K562 (cell line): ENCODE measurements at regions not wholly inside any gene's neighbourhood (a gene's known extent, or its start where the extent isn't known, plus 50 kb on each side); places are given as distances from the start of the nearest gene placed in this dataset.

Source experiments
- ATAC-seq: fragments of 200-7000 bp; cut with Tn5 transposase; 3 replicates; pipeline ENCODE4 v1.9.1; 2020; ENCODE audit warnings: moderate library complexity
- BruUV-seq: library from RNA; stranded (reverse); fragments of 400-500 nt; replicated peaks from 2 replicates; lab custom pipeline; 2021; lab: Mats Ljungman, UMichigan
- CTCF ChIA-PET: fragments of 300-600 bp; formaldehyde crosslinking; extraction: SDS; loops from one replicate; lab custom pipeline; 2021; ENCODE audit warnings: low intra/inter-chr PET ratio; lab: Yijun Ruan, JAX
- POLR2A ChIA-PET: fragments of 300-600, 350-650 bp; sonication (Branson Sonifier 250); formaldehyde crosslinking; extraction: SDS; loops from one replicate; lab custom pipeline; 2021; ENCODE audit warnings: antibody characterized with exemption, inconsistent platforms; lab: Yijun Ruan, JAX
- DNase-seq, 4 experiments: peaks; one replicate each; pipeline versions ENCODE4 v3.0.0 to v3.0.0-alpha.2; 2011 to 2018; ENCODE audit warnings: low spot score in 3 of 4, mixed read lengths in 3 of 4; ENCODE audit errors: extremely low read depth in 1 of 4
- FAIRE-seq: peaks from 2 replicates; lab custom pipeline; 2011; peaks lifted over from hg19 to GRCh38; lab: Jason Lieb, UNC
- H2AFZ ChIP-seq: 2 replicates; pipeline ENCODE4 v1.6.0; 2011; ENCODE audit warnings: low read depth, low read length, control low read depth, inconsistent platforms
- H3K27ac ChIP-seq: fragments of 200-600 bp; 3 replicates; pipeline ENCODE4 v1.8.0; 2011; ENCODE audit warnings: low read depth, mild to moderate bottlenecking, control low read depth, inconsistent platforms, low read length, moderate library complexity, mixed read lengths; ENCODE audit errors: extremely low read depth
- H3K27me3 ChIP-seq, 2 experiments: fragments of 300-600 bp in 1 of 2; 2 replicates in 1 of 2; 3 replicates in 1 of 2; pipeline versions ENCODE4 v1.6.0 to v1.8.0; 2011; ENCODE audit warnings: inconsistent platforms in 2 of 2, low read length in 2 of 2, mild to moderate bottlenecking in 1 of 2, mixed read lengths in 1 of 2, moderate library complexity in 1 of 2; ENCODE audit not compliant: control insufficient read depth in 2 of 2, insufficient read depth in 2 of 2
- H3K36me3 ChIP-seq: fragments of 300-600 bp; 3 replicates; pipeline ENCODE4 v1.8.0; 2011; ENCODE audit warnings: mild to moderate bottlenecking, low read length, inconsistent platforms; ENCODE audit not compliant: control insufficient read depth, insufficient read depth
- H3K4me1 ChIP-seq, 2 experiments: fragments of 200-600 bp in 1 of 2; replicated peaks in 1 of 2; 2 replicates in 1 of 2; 3 replicates in 1 of 2; pipeline versions ENCODE4 v1.5.1 to v1.8.0; 2011; ENCODE audit warnings: inconsistent platforms in 2 of 2, low read length in 2 of 2, mild to moderate bottlenecking in 1 of 2, mixed read lengths in 1 of 2, moderate library complexity in 1 of 2; ENCODE audit not compliant: control insufficient read depth in 2 of 2, insufficient read depth in 2 of 2
- H3K4me2 ChIP-seq: 2 replicates; pipeline ENCODE4 v1.6.1; 2011; ENCODE audit warnings: low read length, control low read depth, inconsistent platforms, mixed read lengths; ENCODE audit not compliant: insufficient read depth
- H3K4me3 ChIP-seq: fragments of 200-600 bp; sonication (generic), shearing (Covaris generic); 2 replicates; pipeline ENCODE4 v1.5.1; 2016; ENCODE audit warnings: control low read depth, inconsistent platforms
- H3K79me2 ChIP-seq: fragments of 200-600 bp; 3 replicates; pipeline ENCODE4 v1.8.0; 2011; ENCODE audit warnings: low read length, inconsistent platforms; ENCODE audit not compliant: control insufficient read depth, insufficient read depth
- H3K9ac ChIP-seq, 2 experiments: 2 replicates each; pipeline versions ENCODE4 v1.6.0 to v1.6.1; 2011; ENCODE audit warnings: low read depth in 2 of 2, low read length in 2 of 2, control low read depth in 1 of 2, inconsistent platforms in 1 of 2, mild to moderate bottlenecking in 1 of 2, mixed read lengths in 1 of 2; ENCODE audit not compliant: insufficient read depth in 1 of 2
- H3K9me1 ChIP-seq: one replicate; pipeline ENCODE4 v1.6.0; 2011; ENCODE audit warnings: inconsistent platforms, mild to moderate bottlenecking, low read length, moderate library complexity; ENCODE audit not compliant: control insufficient read depth, insufficient read depth
- H3K9me3 ChIP-seq: replicated peaks from 2 replicates; pipeline ENCODE4 v1.5.1; 2011; ENCODE audit warnings: low read depth, low read length, inconsistent platforms; ENCODE audit not compliant: control insufficient read depth, insufficient read depth
- H4K20me1 ChIP-seq: replicated peaks from 2 replicates; pipeline ENCODE4 v1.6.1; 2011; ENCODE audit warnings: low read length, inconsistent platforms, mixed read lengths; ENCODE audit not compliant: control insufficient read depth, insufficient read depth
- ATF2 ChIP-seq: sonication (generic); formaldehyde crosslinking; IDR thresholded peaks from 2 replicates; pipeline ENCODE4 v1.8.1; 2022; ENCODE audit warnings: missing genetic modification reagents
- BMI1 ChIP-seq: fragments of 150-350 bp; IDR thresholded peaks from 2 replicates; pipeline ENCODE4 v1.6.1; 2014; ENCODE audit warnings: low read length
- MAZ ChIP-seq, 2 experiments: fragments of 450-650 bp in 1 of 2; sonication (generic) in 1 of 2; formaldehyde crosslinking; IDR thresholded peaks in 1 of 2; conservative IDR thresholded peaks in 1 of 2; 2 replicates each; pipeline versions ENCODE4 v1.4.0 to v1.5.0; 2020; ENCODE audit warnings: mild to moderate bottlenecking in 1 of 2, missing genetic modification reagents in 1 of 2
- RBM34 ChIP-seq: fragments of 200-400 bp; formaldehyde crosslinking; IDR thresholded peaks from 2 replicates; pipeline ENCODE4 v1.6.1; 2018; ENCODE audit warnings: low read length, borderline replicate concordance; ENCODE audit not compliant: insufficient read depth
- REST ChIP-seq, 2 experiments: fragments of 450-650 bp; formaldehyde crosslinking in 1 of 2; IDR thresholded peaks; 2 replicates each; pipeline versions ENCODE4 v1.4.0 to v1.6.1; 2014 to 2020; ENCODE audit warnings: mild to moderate bottlenecking in 2 of 2, borderline replicate concordance in 1 of 2, low read depth in 1 of 2
- SUPT5H ChIP-seq: fragments of 450-650 bp; IDR thresholded peaks from 2 replicates; pipeline ENCODE4 v1.6.1; 2016
- ZNF609 ChIP-seq: sonication (generic); formaldehyde crosslinking; IDR thresholded peaks from 2 replicates; pipeline ENCODE4 v1.8.1; 2023; ENCODE audit warnings: missing genetic modification reagents, mild to moderate bottlenecking, borderline replicate concordance
- WGBS: fragments of 100-300 bp; shearing (Covaris generic); methylation state at CpG from one replicate; pipeline ENCODE4 v1.1.6; 2016; ENCODE audit warnings: low coverage, mixed read lengths; ENCODE audit not compliant: insufficient coverage; ENCODE audit errors: missing lambda C conversion rate; 5-methylcytosine and 5-hydroxymethylcytosine counted together
- in situ Hi-C: fragments of 300-500 bp; cut with MboI; formaldehyde crosslinking; loops from 4 replicates; pipeline ENCODE4 v1.15.0; 2018; ENCODE audit warnings: inconsistent platforms, mixed read lengths
- intact Hi-C: fragments of 100-400 bp; cut with micrococcal nuclease; formaldehyde crosslinking; loops from 2 replicates; pipeline ENCODE4 v1.14.2; 2022

GRCh38 chr3:68342426-68342825 is 589.9 kb downstream of the TAFA4 start:
- DNase-seq, result no peak
- Histone ChIP-seq H3K79me2 (no peaks in the 10 kb centered on the region), H3K9ac (no peak overlapping the region), H3K27me3 (no peaks in the 10 kb centered on the region), H3K9me3 (no peaks in the 10 kb centered on the region), H2AFZ (no peak overlapping the region), H3K4me3 (no peak overlapping the region), H3K4me2 (no peak overlapping the region), H3K4me1 (no peaks in the 10 kb centered on the region), H3K27ac (no peak overlapping the region), H3K36me3 (no peaks in the 10 kb centered on the region), H3K9me1 (no peaks in the 10 kb centered on the region), H4K20me1 (no peaks in the 10 kb centered on the region)
- 6% methylated on average over 5 of the region's 5 CpGs for WGBS
- intact Hi-C loops (no loop called here), in situ Hi-C loops (no loop called here)
- no TSS peak for BruUV-seq
- FAIRE-seq, result no peak
- POLR2A ChIA-PET, result no interaction called here
- CTCF ChIA-PET, result no interaction called here
- ATAC-seq, result no peak
- no peak for TF ChIP-seq RBM34
- TF ChIP-seq REST (IDR thresholded peaks at IDR 0.05; ENCODE audit: borderline replicate concordance), result no peak
- TF ChIP-seq REST (CRISPR knock-in tag; IDR thresholded peaks at IDR 0.05; ENCODE audit: low read depth), result no peak
- no peak for TF ChIP-seq MAZ (CRISPR knock-in tag; conservative IDR thresholded peaks at IDR 0.05 in 1 of 2, IDR thresholded peaks at IDR 0.05 in 1 of 2)
- TF ChIP-seq SUPT5H, result no peak
- no peak for TF ChIP-seq ATF2 (CRISPR knock-in tag)
- no peak for TF ChIP-seq BMI1
- no peak for TF ChIP-seq ZNF609 (CRISPR knock-in tag)
